Neural progenitor cell (in vitro differentiated cells): ENCODE measurements at regions not wholly inside any gene's neighbourhood (a gene's known extent, or its start where the extent isn't known, plus 50 kb on each side); places are given as distances from the start of the nearest gene placed in this dataset.

ENCODE experiments used
- DNase-seq: peaks from one replicate; pipeline ENCODE4 v3.0.0-alpha.2; 2016; ENCODE audit warnings: low spot score
- H2AFZ ChIP-seq: fragments of 200-600 bp; sonication (generic); replicated peaks from 2 replicates; pipeline ENCODE4 v1.6.1; 2016; ENCODE audit warnings: antibody characterized with exemption
- H3F3A ChIP-seq: fragments of 200-600 bp; sonication (generic); 2 replicates; pipeline ENCODE4 v1.6.1; 2016; ENCODE audit warnings: antibody characterized with exemption, low read depth
- H3K27ac ChIP-seq: fragments of 200-600 bp; sonication (generic); 2 replicates; pipeline ENCODE4 v1.5.1; 2016; ENCODE audit warnings: mild to moderate bottlenecking
- H3K27me3 ChIP-seq: fragments of 200-600 bp; sonication (generic); 2 replicates; pipeline ENCODE4 v1.6.1; 2016; ENCODE audit warnings: mild to moderate bottlenecking, moderate library complexity
- H3K36me3 ChIP-seq: fragments of 200-600 bp; sonication (generic); 2 replicates; pipeline ENCODE4 v1.5.1; 2016
- H3K4me1 ChIP-seq: fragments of 200-600 bp; sonication (generic); 2 replicates; pipeline ENCODE4 v1.6.1; 2016; ENCODE audit warnings: mixed run types
- H3K4me2 ChIP-seq: fragments of 200-600 bp; sonication (generic); 2 replicates; pipeline ENCODE4 v1.6.1; 2016
- H3K4me3 ChIP-seq: fragments of 200-600 bp; sonication (generic); 2 replicates; pipeline ENCODE4 v1.5.1; 2016
- H3K79me2 ChIP-seq: fragments of 200-600 bp; sonication (generic); 2 replicates; pipeline ENCODE4 v1.6.1; 2016; ENCODE audit warnings: low read depth
- H3K9ac ChIP-seq: fragments of 200-600 bp; sonication (generic); 2 replicates; pipeline ENCODE4 v1.6.1; 2016
- H3K9me3 ChIP-seq: fragments of 200-600 bp; sonication (generic); 2 replicates; pipeline ENCODE4 v1.5.1; 2016; ENCODE audit warnings: low read depth
- H4K20me1 ChIP-seq: fragments of 200-600 bp; sonication (generic); 2 replicates; pipeline ENCODE4 v1.6.1; 2016; ENCODE audit warnings: low read depth
- H3K27ac Mint-ChIP-seq: 3 replicates; pipeline ENCODE4 v1.8.0; 2021; ENCODE audit warnings: mixed read lengths
- H3K27me3 Mint-ChIP-seq: 2 replicates; pipeline ENCODE4 v1.8.0; 2022; ENCODE audit warnings: low read depth, mild to moderate bottlenecking, inconsistent platforms, moderate library complexity, mixed read lengths; ENCODE audit not compliant: insufficient read depth
- H3K36me3 Mint-ChIP-seq: 3 replicates; pipeline ENCODE4 v1.8.0; 2021; ENCODE audit warnings: mixed read lengths
- H3K4me1 Mint-ChIP-seq: 3 replicates; pipeline ENCODE4 v1.8.0; 2021; ENCODE audit warnings: mixed read lengths
- H3K4me3 Mint-ChIP-seq: 3 replicates; pipeline ENCODE4 v1.8.0; 2021; ENCODE audit warnings: mild to moderate bottlenecking, moderate library complexity, mixed read lengths
- H3K9me3 Mint-ChIP-seq: 3 replicates; pipeline ENCODE4 v1.8.0; 2020; ENCODE audit warnings: mixed read lengths
- CTCF ChIP-seq: fragments of 200-600 bp; sonication (generic); IDR thresholded peaks from 2 replicates; pipeline ENCODE4 v1.5.1; 2017; ENCODE audit warnings: antibody characterized with exemption, mild to moderate bottlenecking
- EZH2 ChIP-seq: fragments of 200-600 bp; sonication (generic); IDR thresholded peaks from 2 replicates; pipeline ENCODE4 v1.6.1; 2017; ENCODE audit warnings: antibody characterized with exemption, mild to moderate bottlenecking, moderate library complexity
- EZH2phosphoT487 ChIP-seq: fragments of 200-600 bp; sonication (generic); IDR thresholded peaks from 2 replicates; pipeline ENCODE4 v1.6.1; 2017; ENCODE audit warnings: antibody characterized with exemption

- H3K27ac ChIP-seq: no peak overlapping the region
- Mint-ChIP-seq H3K9me3 (peaks cover 3% of the 10 kb centered on the region), H3K4me1 (peaks cover 15% of the 10 kb centered on the region), H3K4me3 (no peak overlapping the region), H3K36me3 (no peaks in the 10 kb centered on the region), H3K27me3 (peaks cover 15% of the 10 kb centered on the region), H3K27ac (peak overlapping the region; percentile 0)
- H4K20me1 ChIP-seq: no peaks in the 10 kb centered on the region
- no peaks in the 10 kb centered on the region for H3K79me2 ChIP-seq
- no peak overlapping the region for H3K4me2 ChIP-seq
- no peak for TF ChIP-seq EZH2
- TF ChIP-seq CTCF: no peak
- TF ChIP-seq EZH2phosphoT487: no peak
- H3K4me1 ChIP-seq: peaks cover 6% of the 10 kb centered on the region
- H3F3A ChIP-seq: peaks cover 12% of the 10 kb centered on the region
- no peaks in the 10 kb centered on the region for H3K27me3 ChIP-seq
- no peak overlapping the region for H2AFZ ChIP-seq
- no peak overlapping the region for H3K4me3 ChIP-seq
- no peak overlapping the region for H3K9ac ChIP-seq
- DNase-seq: no peak
- no peaks in the 10 kb centered on the region for H3K9me3 ChIP-seq
- no peaks in the 10 kb centered on the region for H3K36me3 ChIP-seq
Observed at GRCh38 chr11:46198245-46199240, 77.3 kb upstream of the PHF21A start.

DNA sequence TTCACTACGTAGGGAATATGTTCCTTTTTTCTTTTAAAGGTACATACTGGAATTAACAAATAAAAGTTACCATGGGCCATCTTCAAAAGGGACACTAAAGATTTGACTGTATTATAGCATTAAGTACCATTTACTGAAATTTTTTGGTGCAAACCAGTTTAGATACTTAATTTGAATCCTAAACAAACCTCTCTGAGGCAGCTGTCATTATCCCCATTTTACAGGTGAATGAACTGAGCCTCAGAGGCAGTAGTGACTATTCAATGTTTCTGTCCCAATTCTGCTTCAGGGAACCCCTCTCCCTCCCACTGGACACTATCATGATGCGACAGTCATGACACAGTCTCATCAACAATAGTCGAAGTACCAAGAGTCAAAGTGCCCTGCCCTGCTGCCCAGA, 76.2 kb upstream of the PHF21A start:
- no peak overlapping the region for H2AFZ ChIP-seq
- H3F3A ChIP-seq: peaks cover 2% of the 10 kb centered on the region

GRCh38 chr11:46188017-46188416, 66.8 kb upstream of the PHF21A start:
- Histone ChIP-seq H3K27me3 (no peaks in the 10 kb centered on the region), H3K9me3 (no peaks in the 10 kb centered on the region), H3K36me3 (no peaks in the 10 kb centered on the region), H3K9ac (no peak overlapping the region), H4K20me1 (no peaks in the 10 kb centered on the region), H3F3A (no peaks in the 10 kb centered on the region), H3K4me1 (no peaks in the 10 kb centered on the region), H3K4me3 (no peak overlapping the region), H2AFZ (no peak overlapping the region), H3K4me2 (no peak overlapping the region), H3K79me2 (no peaks in the 10 kb centered on the region), H3K27ac (no peak overlapping the region)
- no peak for DNase-seq
- Mint-ChIP-seq H3K4me3 (no peak overlapping the region), H3K36me3 (no peaks in the 10 kb centered on the region), H3K9me3 (peaks cover 11% of the 10 kb centered on the region), H3K4me1 (no peaks in the 10 kb centered on the region), H3K27ac (no peak overlapping the region), H3K27me3 (peaks cover 2% of the 10 kb centered on the region)
- TF ChIP-seq EZH2phosphoT487 (no peak), CTCF (no peak), EZH2 (no peak)

More for the DNA sequence above, 76.2 kb upstream of the PHF21A start:
- no peaks in the 10 kb centered on the region for H3K36me3 ChIP-seq
- Mint-ChIP-seq H3K9me3 (peaks cover 3% of the 10 kb centered on the region), H3K4me3 (no peak overlapping the region), H3K4me1 (peaks cover 11% of the 10 kb centered on the region), H3K36me3 (no peaks in the 10 kb centered on the region), H3K27me3 (peaks cover 13% of the 10 kb centered on the region), H3K27ac (no peak overlapping the region)
- H3K4me2 ChIP-seq: no peak overlapping the region
- DNase-seq: no peak
- H3K4me1 ChIP-seq: peaks cover 1% of the 10 kb centered on the region
- H4K20me1 ChIP-seq: no peaks in the 10 kb centered on the region
- no peak overlapping the region for H3K27ac ChIP-seq
- H3K27me3 ChIP-seq: no peaks in the 10 kb centered on the region
- H3K79me2 ChIP-seq: no peaks in the 10 kb centered on the region
- H3K9ac ChIP-seq: no peak overlapping the region
- no peaks in the 10 kb centered on the region for H3K9me3 ChIP-seq
- H3K4me3 ChIP-seq: no peak overlapping the region
- TF ChIP-seq EZH2phosphoT487: no peak
- TF ChIP-seq EZH2: no peak
- no peak for TF ChIP-seq CTCF
